Ovary (tissue), 7 donors: ENCODE measurements at regions not wholly inside any gene's neighbourhood (a gene's known extent, or its start where the extent isn't known, plus 50 kb on each side); places are given as distances from the start of the nearest gene placed in this dataset.

ENCODE experiments used
- DNase-seq, 5 donors: peaks; one replicate each; pipeline ENCODE4 v3.0.0-alpha.2; 2019 to 2020
- H3K27ac ChIP-seq, 2 donors: fragments of 200-600 bp; one replicate each; pipeline versions ENCODE4 v1.5.1 to v1.8.0; 2019 to 2022
- H3K27me3 ChIP-seq: fragments of 200-600 bp; one replicate; pipeline ENCODE4 v1.8.0; 2022
- H3K36me3 ChIP-seq: fragments of 200-600 bp; sonication (generic); one replicate; pipeline ENCODE4 v1.5.1; 2019
- H3K4me1 ChIP-seq: one replicate; pipeline ENCODE4 v1.8.1; 2013; ENCODE audit warnings: mild to moderate bottlenecking, moderate library complexity; ENCODE audit not compliant: insufficient read depth
- H3K4me3 ChIP-seq: fragments of 200-600 bp; sonication (generic); one replicate; pipeline ENCODE4 v1.5.1; 2017
- H3K9me3 ChIP-seq, 2 donors: fragments of 200-600 bp in 1 of 2; sonication (generic) in 1 of 2; one replicate each; pipeline versions ENCODE4 v1.5.1 to v1.8.1; 2013 to 2019; ENCODE audit warnings: mild to moderate bottlenecking in 1 of 2, moderate library complexity in 1 of 2
- CTCF ChIP-seq, 3 donors: fragments of 450-650 bp in 2 of 3; fragments of 200-600 bp in 1 of 3; IDR thresholded peaks; one replicate each; pipeline versions ENCODE4 v1.5.1 to v1.8.0; 2016 to 2022; ENCODE audit warnings: antibody characterized with exemption in 3 of 3, mild to moderate bottlenecking in 1 of 3
- EP300 ChIP-seq: sonication (generic); formaldehyde crosslinking; IDR thresholded peaks from one replicate; pipeline ENCODE4 v1.6.1; 2017; ENCODE audit warnings: antibody characterized with exemption
- POLR2A ChIP-seq: fragments of 450-650 bp; IDR thresholded peaks from one replicate; pipeline ENCODE4 v1.6.1; 2017; ENCODE audit warnings: antibody characterized with exemption, mild to moderate bottlenecking, moderate library complexity
- WGBS, 3 donors: extraction: QIAGEN DNeasy Blood & Tissue Kit in 1 of 3; methylation state at CpG; one replicate each; pipeline versions ENCODE4 v1.1.5 to v1.1.7; 2013 to 2017; 5-methylcytosine and 5-hydroxymethylcytosine counted together
- intact Hi-C, 4 donors: fragments of 100-400 bp; cut with DNase I; formaldehyde crosslinking; loops; one replicate each; pipeline versions ENCODE4 v1.11.0 to v1.15.1; 2022 to 2023
- donor health status: DM: no; HTN: no; CAD: no; lungs with moderate emphysema.
- donor health status: DM: no; HTN: no; CAD: no.
- donor health status: Bipolar disorder and iron deficiency.
- donor health status: DM: no; HTN: no; CAD: no.
- donor health status: DM: yes; HTN: yes; CAD: no.

GRCh38 chr11:106391771-106392420, 314.4 kb downstream of the AASDHPPT start:
- 7 to 21% (median 17%) methylated on average over 2 of the region's 2 CpGs for WGBS, 3 donors
- Histone ChIP-seq H3K27me3 (no peaks in the 10 kb centered on the region), H3K36me3 (no peaks in the 10 kb centered on the region), H3K9me3 (no peaks in the 10 kb centered on the region), H3K4me1 (no peaks in the 10 kb centered on the region), H3K4me3 (no peak overlapping the region), H3K27ac (no peak overlapping the region)
- TF ChIP-seq CTCF (IDR thresholded peaks at IDR 0.05) (no peak), POLR2A (no peak), EP300 (no peak)
- intact Hi-C loops = no loop called here
- DNase-seq = no peak

- TF ChIP-seq POLR2A (no peak), CTCF (IDR thresholded peaks at IDR 0.05) (no peak), EP300 (no peak)
- Histone ChIP-seq H3K4me1 (no peaks in the 10 kb centered on the region), H3K36me3 (no peaks in the 10 kb centered on the region), H3K27ac (no peak overlapping the region), H3K27me3 (no peaks in the 10 kb centered on the region), H3K4me3 (no peak overlapping the region), H3K9me3 (no peaks in the 10 kb centered on the region)
- intact Hi-C loops = no loop called here
- DNase-seq = no peak
- 96 to 97% (median 97%) methylated on average over 10 of the region's 10 CpGs for WGBS, 3 donors
Observed at GRCh38 chr11:106395716-106396349, 318.4 kb downstream of the AASDHPPT start.

GRCh38 chr11:106397787-106398501, 320.5 kb downstream of the AASDHPPT start:
- Histone ChIP-seq H3K4me1 (no peaks in the 10 kb centered on the region), H3K4me3 (no peak overlapping the region), H3K36me3 (no peaks in the 10 kb centered on the region), H3K27me3 (no peaks in the 10 kb centered on the region), H3K9me3 (no peaks in the 10 kb centered on the region), H3K27ac (no peak overlapping the region)
- intact Hi-C loops = no loop called here
- no peak for TF ChIP-seq EP300
- no peak for TF ChIP-seq CTCF (IDR thresholded peaks at IDR 0.05)
- TF ChIP-seq POLR2A = no peak
- DNase-seq = no peak
- WGBS, 3 donors = 77 to 83% (median 81%) methylated on average over 9 of the region's 9 CpGs

GRCh38 chr11:106398502-106399075, 321.1 kb downstream of the AASDHPPT start:
- intact Hi-C loops = no loop called here
- no peaks in the 10 kb centered on the region for H3K27me3 ChIP-seq
- DNase-seq = no peak
- H3K4me1 ChIP-seq = no peaks in the 10 kb centered on the region
- no peaks in the 10 kb centered on the region for H3K9me3 ChIP-seq
- 36 to 64% (median 41%) methylated on average over 5 of the region's 5 CpGs for WGBS, 3 donors
- TF ChIP-seq EP300 = no peak
- TF ChIP-seq POLR2A = no peak
- TF ChIP-seq CTCF (IDR thresholded peaks at IDR 0.05) = no peak
- no peak overlapping the region for H3K27ac ChIP-seq
- no peaks in the 10 kb centered on the region for H3K36me3 ChIP-seq
- no peak overlapping the region for H3K4me3 ChIP-seq
